Upper lobe of left lung (tissue), 4 donors: ENCODE measurements at regions not wholly inside any gene's neighbourhood (a gene's known extent, or its start where the extent isn't known, plus 50 kb on each side); places are given as distances from the start of the nearest gene placed in this dataset.
"Not testable (repeated sequence)": the region's sequence is repeated elsewhere in the genome, so short reads cannot be mapped to it uniquely, and the experiment has no call there.

Experiments
- CTCF ChIP-seq, 6 experiments: fragments of 450-650 bp in 4 of 6; fragments of 200-600 bp in 2 of 6; sonication (generic) in 2 of 6; IDR thresholded peaks; one replicate each; pipeline ENCODE4 v1.5.1; 2016 to 2019; ENCODE audit warnings: antibody characterized with exemption in 6 of 6
- EP300 ChIP-seq, 4 donors: sonication (generic); formaldehyde crosslinking; IDR thresholded peaks; one replicate each; pipeline ENCODE4 v1.5.1; 2017; ENCODE audit warnings: antibody characterized with exemption in 4 of 4, control low read depth in 2 of 4
- POLR2A ChIP-seq, 4 donors: fragments of 450-650 bp; IDR thresholded peaks; one replicate each; pipeline ENCODE4 v1.5.1; 2016 to 2017; ENCODE audit warnings: antibody characterized with exemption in 4 of 4, mild to moderate bottlenecking in 2 of 4
- POLR2AphosphoS5 ChIP-seq, 2 donors: sonication (generic); formaldehyde crosslinking; IDR thresholded peaks; one replicate each; pipeline ENCODE4 v1.5.1; 2017; ENCODE audit warnings: antibody characterized with exemption in 2 of 2

DNA sequence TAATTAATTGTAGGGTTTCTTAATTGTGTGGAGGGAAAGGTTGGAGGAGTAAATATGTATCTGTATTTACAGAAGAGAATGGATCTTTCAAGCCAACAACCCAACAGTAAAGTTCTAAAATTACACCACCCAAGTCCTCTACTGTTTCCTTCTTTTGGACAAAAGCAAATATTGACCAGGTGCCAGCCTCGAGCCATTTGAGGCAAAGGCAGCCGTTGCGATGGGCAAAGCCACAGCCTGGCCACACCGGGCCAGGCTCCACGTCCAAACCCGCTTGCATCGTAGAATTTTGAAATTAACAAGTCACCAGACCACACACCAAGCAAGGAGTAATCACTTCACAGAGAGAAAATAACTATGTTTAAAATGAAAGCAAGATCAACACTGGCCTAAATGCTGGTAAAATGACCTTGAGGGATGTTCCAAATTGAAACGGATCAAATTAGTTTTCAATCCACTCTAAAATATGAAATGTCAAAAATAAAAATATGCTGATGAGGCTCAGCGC is 331.0 kb downstream of the BCL2L11 start:
- TF ChIP-seq CTCF, EP300, POLR2A, POLR2AphosphoS5 (IDR thresholded peaks at IDR 0.05): not testable (repeated sequence)
